Nephron progenitor cell (in vitro differentiated cells): ENCODE measurements at regions not wholly inside any gene's neighbourhood (a gene's known extent, or its start where the extent isn't known, plus 50 kb on each side); places are given as distances from the start of the nearest gene placed in this dataset.
"Not testable (repeated sequence)": the region's sequence is repeated elsewhere in the genome, so short reads cannot be mapped to it uniquely, and the experiment has no call there.

Experiments used
- DNase-seq: peaks from one replicate; pipeline ENCODE4 v3.0.0; 2021
- H3K27ac Mint-ChIP-seq: 2 replicates; pipeline ENCODE4 v1.8.0; 2021; ENCODE audit warnings: mild to moderate bottlenecking, moderate library complexity, mixed read lengths
- H3K27me3 Mint-ChIP-seq: 2 replicates; pipeline ENCODE4 v1.8.0; 2021; ENCODE audit warnings: mild to moderate bottlenecking, low read depth, mixed read lengths; ENCODE audit not compliant: poor library complexity
- H3K36me3 Mint-ChIP-seq: 2 replicates; pipeline ENCODE4 v1.8.0; 2021; ENCODE audit warnings: low read depth, mixed read lengths
- H3K4me1 Mint-ChIP-seq: 2 replicates; pipeline ENCODE4 v1.8.0; 2021; ENCODE audit warnings: mixed read lengths
- H3K4me3 Mint-ChIP-seq: 2 replicates; pipeline ENCODE4 v1.8.0; 2021; ENCODE audit warnings: mild to moderate bottlenecking, moderate library complexity, mixed read lengths
- H3K9me3 Mint-ChIP-seq: 2 replicates; pipeline ENCODE4 v1.8.0; 2021; ENCODE audit warnings: mild to moderate bottlenecking, moderate library complexity, mixed read lengths
- TF ChIP-seq, protein P1 (sequence below): fragments of 200-600 bp; sonication (generic); IDR thresholded peaks from 2 replicates; pipeline ENCODE4 v1.5.0; 2021; ENCODE audit warnings: antibody characterized with exemption

DNA sequence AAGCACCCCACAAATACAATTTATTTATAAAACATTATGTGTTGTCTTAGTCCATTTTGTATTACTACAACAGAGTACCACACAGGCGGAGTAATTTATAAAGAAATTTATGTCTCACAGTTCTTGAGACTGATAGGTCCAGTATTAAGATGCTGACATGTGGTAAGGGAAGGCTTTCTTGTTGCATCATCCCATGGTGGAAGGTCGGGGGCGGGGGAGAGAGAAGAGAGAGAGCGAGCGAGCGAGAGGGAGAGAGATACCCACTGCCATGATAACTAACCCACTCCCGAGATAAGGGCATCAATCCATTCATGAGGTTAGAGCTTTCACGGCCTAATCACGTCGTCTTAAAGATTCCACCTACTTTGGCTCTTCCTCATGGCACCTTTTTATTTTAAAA is 117.8 kb downstream of the KCNJ12 start:
- Mint-ChIP-seq H3K4me3 (no peak overlapping the region), H3K27me3 (peaks cover 32% of the 10 kb centered on the region), H3K9me3 (no peaks in the 10 kb centered on the region), H3K27ac (no peak overlapping the region), H3K4me1 (no peaks in the 10 kb centered on the region), H3K36me3 (no peaks in the 10 kb centered on the region)
- TF ChIP-seq, protein P1, sequence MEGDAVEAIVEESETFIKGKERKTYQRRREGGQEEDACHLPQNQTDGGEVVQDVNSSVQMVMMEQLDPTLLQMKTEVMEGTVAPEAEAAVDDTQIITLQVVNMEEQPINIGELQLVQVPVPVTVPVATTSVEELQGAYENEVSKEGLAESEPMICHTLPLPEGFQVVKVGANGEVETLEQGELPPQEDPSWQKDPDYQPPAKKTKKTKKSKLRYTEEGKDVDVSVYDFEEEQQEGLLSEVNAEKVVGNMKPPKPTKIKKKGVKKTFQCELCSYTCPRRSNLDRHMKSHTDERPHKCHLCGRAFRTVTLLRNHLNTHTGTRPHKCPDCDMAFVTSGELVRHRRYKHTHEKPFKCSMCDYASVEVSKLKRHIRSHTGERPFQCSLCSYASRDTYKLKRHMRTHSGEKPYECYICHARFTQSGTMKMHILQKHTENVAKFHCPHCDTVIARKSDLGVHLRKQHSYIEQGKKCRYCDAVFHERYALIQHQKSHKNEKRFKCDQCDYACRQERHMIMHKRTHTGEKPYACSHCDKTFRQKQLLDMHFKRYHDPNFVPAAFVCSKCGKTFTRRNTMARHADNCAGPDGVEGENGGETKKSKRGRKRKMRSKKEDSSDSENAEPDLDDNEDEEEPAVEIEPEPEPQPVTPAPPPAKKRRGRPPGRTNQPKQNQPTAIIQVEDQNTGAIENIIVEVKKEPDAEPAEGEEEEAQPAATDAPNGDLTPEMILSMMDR: no peak
- no peak for DNase-seq

DNA sequence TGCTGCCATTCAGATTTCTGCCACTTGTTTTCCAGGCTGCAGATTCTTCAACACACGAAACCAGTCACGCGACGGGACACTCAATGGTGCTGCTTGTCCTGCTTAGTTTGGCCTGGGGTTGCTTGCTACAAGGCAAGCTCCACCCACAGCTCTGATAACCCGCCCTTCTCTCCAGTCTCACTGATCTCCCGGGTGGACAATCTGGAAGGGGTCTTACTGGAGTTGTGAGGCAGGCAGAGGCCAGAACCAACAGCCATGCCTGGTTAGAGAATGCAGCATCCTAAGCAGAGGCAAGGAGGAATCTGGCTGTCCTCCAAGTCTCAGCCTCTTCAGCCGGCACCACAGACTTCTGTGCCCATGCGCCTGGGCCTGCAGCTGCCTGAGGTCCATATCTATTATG is 119.1 kb downstream of the KCNJ12 start:
- peaks cover 34% of the 10 kb centered on the region for H3K27me3 Mint-ChIP-seq
- DNase-seq: no peak

DNA sequence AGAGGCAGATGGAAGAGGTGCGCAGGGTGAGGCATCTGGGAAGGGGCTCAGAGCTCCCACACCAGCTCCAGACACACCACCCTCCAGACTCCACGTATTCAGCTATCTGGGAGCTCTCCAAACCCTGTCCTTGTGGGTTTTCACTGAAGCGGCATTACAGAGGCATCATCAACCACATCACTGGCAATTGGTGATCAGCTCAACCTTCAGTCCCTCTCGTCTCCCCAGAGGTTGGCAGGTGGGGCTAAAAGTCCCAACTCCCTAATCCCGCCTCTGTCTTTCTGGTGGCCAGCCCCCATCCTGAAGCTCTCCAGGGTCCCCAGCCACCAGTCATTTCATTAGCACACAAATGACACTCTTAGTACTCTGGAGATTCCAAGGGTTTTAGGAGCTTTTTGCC is 123.9 kb downstream of the KCNJ12 start:
- no peak overlapping the region for H3K4me3 Mint-ChIP-seq
- H3K4me1 Mint-ChIP-seq: no peaks in the 10 kb centered on the region
- no peaks in the 10 kb centered on the region for H3K36me3 Mint-ChIP-seq
- peaks cover 31% of the 10 kb centered on the region for H3K27me3 Mint-ChIP-seq
- H3K9me3 Mint-ChIP-seq: no peaks in the 10 kb centered on the region
- H3K27ac Mint-ChIP-seq: no peak overlapping the region
- no peak for DNase-seq
- TF ChIP-seq, protein P1: no peak

More for the DNA sequence above, 119.1 kb downstream of the KCNJ12 start:
- Mint-ChIP-seq H3K9me3 (no peaks in the 10 kb centered on the region), H3K4me1 (no peaks in the 10 kb centered on the region), H3K4me3 (no peak overlapping the region), H3K27ac (no peak overlapping the region), H3K36me3 (no peaks in the 10 kb centered on the region)
- TF ChIP-seq, protein P1: no peak

DNA sequence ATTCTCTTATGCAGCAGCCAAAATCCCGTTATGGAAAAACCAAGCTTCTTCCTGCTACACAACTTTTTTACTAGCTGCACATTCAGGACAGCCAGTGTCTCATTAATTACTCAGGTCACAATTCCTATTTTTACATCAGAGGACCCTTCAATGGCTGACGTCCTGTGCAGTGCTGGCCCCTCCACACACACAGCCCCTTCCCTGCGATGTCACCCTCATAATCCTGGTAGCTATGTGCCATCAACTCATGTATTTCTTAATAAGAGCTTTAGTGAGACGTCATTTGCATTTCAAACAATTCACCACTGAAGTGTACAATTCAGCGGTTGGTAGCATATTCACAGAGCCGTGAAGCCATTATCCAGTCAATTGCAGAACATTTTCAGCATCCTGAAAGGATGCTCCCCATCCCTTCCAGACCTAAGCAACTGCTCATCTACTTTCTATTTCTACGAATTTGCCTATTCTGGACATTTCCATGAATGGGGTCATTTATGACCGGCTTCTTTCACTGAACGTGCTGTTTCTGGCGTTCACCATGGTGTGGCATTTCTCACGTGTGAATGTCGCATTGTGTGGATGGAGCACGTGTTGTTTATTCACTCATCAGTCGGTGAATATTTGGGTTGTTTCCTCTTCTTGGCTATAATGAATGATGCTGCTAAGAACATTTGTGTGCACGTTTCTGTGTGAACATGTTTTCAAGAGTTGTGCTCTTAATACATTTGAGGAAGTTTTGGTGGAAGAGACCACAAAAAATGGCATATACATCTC is 126.0 kb downstream of the KCNJ12 start:
- not testable (repeated sequence) for H3K36me3 Mint-ChIP-seq, H3K4me1 Mint-ChIP-seq, H3K4me3 Mint-ChIP-seq, H3K9me3 Mint-ChIP-seq, H3K27ac Mint-ChIP-seq, DNase-seq
- peaks cover 28% of the 10 kb centered on the region for H3K27me3 Mint-ChIP-seq

DNA sequence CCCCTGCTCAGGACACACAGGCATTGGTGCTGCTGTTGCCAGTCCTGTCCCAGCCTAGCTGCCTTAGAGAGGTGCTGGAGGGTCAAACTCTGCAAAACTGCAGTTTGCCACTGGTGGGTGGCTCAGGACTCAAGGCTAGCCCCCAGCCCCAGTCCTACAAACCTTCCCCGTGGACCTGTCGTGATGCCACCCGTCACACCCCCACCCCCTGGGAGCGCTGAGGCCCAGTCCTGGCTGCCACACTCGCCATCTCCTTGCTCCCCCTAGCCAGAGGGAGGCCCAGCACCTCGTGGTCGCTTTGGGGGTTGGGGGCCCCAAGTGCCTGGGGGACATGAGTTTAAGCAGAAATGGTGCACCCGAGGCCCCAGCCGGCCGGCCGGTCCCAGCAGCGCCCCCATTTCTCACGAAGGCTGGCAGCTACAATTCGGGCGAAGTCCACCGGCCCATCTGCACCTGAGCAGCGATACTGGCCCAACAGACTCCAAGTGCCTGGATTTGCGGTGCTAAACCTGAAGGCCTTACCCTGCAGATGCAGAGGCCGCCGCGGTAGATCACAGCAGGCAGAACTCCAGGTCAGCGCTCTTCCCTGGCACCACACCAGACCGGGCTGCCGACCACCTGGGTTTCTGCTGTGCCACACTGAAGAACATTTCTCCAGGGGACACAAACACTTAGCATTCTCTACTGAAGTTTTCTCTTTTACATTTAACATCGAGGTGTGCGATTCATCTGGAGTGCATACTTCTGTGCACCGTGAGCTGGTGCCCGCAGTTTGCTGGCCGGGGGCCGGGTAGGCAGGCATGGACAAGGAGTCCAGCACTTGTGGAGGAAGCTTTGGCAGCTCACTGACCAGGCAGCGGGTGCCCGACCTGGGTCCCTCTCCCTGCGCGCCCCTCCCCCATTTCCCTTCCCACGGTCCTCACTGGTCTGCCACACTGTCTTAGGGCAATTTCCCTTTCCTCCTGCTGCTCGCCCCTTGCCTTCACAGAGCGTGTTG is 130.0 kb downstream of the KCNJ12 start:
- TF ChIP-seq, protein P1: no peak
- no peak for DNase-seq
- H3K36me3 Mint-ChIP-seq: no peaks in the 10 kb centered on the region
- H3K4me1 Mint-ChIP-seq: peaks cover 26% of the 10 kb centered on the region
- no peaks in the 10 kb centered on the region for H3K9me3 Mint-ChIP-seq
- no peak overlapping the region for H3K4me3 Mint-ChIP-seq
- H3K27ac Mint-ChIP-seq: no peak overlapping the region
- H3K27me3 Mint-ChIP-seq: peaks cover 29% of the 10 kb centered on the region

DNA sequence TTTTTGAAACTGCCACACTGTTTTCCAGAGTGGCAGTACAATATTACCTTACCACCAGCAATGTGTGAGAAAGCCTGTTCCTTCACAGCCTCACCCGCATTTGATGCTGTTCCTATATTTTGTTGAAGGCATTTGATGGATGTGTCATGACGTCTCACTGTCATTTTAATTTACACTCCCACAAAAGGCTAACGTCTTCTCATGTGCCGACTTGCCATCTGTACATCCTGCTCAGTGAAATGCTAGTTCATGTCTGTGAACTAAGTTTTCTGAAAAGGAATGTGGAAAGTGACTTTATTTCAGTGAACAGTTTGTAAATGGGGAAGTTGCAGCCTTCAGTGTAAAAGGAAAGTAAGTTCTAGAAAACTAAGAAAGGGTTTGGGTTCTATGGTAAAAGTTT is 131.6 kb downstream of the KCNJ12 start:
- not testable (repeated sequence) for H3K4me3 Mint-ChIP-seq, H3K9me3 Mint-ChIP-seq, DNase-seq, H3K36me3 Mint-ChIP-seq, H3K27ac Mint-ChIP-seq
- Mint-ChIP-seq H3K4me1 (peaks cover 29% of the 10 kb centered on the region), H3K27me3 (peaks cover 44% of the 10 kb centered on the region)
